OCI-LY7 (cell line): ENCODE measurements at regions not wholly inside any gene's neighbourhood (a gene's known extent, or its start where the extent isn't known, plus 50 kb on each side); places are given as distances from the start of the nearest gene placed in this dataset.

Experiments
- CTCF ChIP-seq: fragments of 200-600 bp; sonication (generic); conservative IDR thresholded peaks from 2 replicates; pipeline ENCODE4 v1.5.1; 2014; ENCODE audit warnings: mild to moderate bottlenecking, antibody characterized with exemption, low read length, moderate library complexity, mixed read lengths
- EZH2phosphoT487 ChIP-seq: fragments of 200-600 bp; sonication (generic); IDR thresholded peaks from 2 replicates; pipeline ENCODE4 v1.6.1; 2018; ENCODE audit warnings: low read depth, borderline replicate concordance, mild to moderate bottlenecking, mixed run types, antibody characterized with exemption, low read length, moderate library complexity, mixed read lengths

- no peak for TF ChIP-seq CTCF
- no peak for TF ChIP-seq EZH2phosphoT487
Observed at GRCh38 chr2:239554766-239555570, 154.1 kb upstream of the HDAC4 start.
